ENCODE measurements at regions not wholly inside any gene's neighbourhood (a gene's known extent, or its start where the extent isn't known, plus 50 kb on each side); places are given as distances from the start of the nearest gene placed in this dataset.

GRCh38 chr3:18211116-18211515 is 214.0 kb downstream of the SATB1 start:
- TF ChIP-seq CTCF (IDR thresholded peaks at IDR 0.05; ENCODE audit: control extremely low read depth in 1 of 3, insufficient read depth in 1 of 3, low read depth in 1 of 3, low read length in 3 of 3) (no peak), EGR1 (IDR thresholded peaks at IDR 0.05; ENCODE audit: borderline replicate concordance, low read depth, low read length) (no peak), MAX (IDR thresholded peaks at IDR 0.05) (no peak), ATF2 (IDR thresholded peaks at IDR 0.05; ENCODE audit: low read length) (no peak)

Measured in H1 (cell line).